Neural progenitor cell (in vitro differentiated cells): ENCODE measurements at regions not wholly inside any gene's neighbourhood (a gene's known extent, or its start where the extent isn't known, plus 50 kb on each side); places are given as distances from the start of the nearest gene placed in this dataset.

Experiments used
- CTCF ChIP-seq: fragments of 200-600 bp; sonication (generic); IDR thresholded peaks from 2 replicates; pipeline ENCODE4 v1.5.1; 2017; ENCODE audit warnings: antibody characterized with exemption, mild to moderate bottlenecking
- EZH2 ChIP-seq: fragments of 200-600 bp; sonication (generic); IDR thresholded peaks from 2 replicates; pipeline ENCODE4 v1.6.1; 2017; ENCODE audit warnings: antibody characterized with exemption, mild to moderate bottlenecking, moderate library complexity
- EZH2phosphoT487 ChIP-seq: fragments of 200-600 bp; sonication (generic); IDR thresholded peaks from 2 replicates; pipeline ENCODE4 v1.6.1; 2017; ENCODE audit warnings: antibody characterized with exemption

GRCh38 chr4:108328383-108328732 is 159.6 kb upstream of the LEF1 start:
- TF ChIP-seq CTCF (no peak), EZH2phosphoT487 (no peak), EZH2 (no peak)
